Lung microvascular endothelial cell (primary cell): ENCODE measurements at regions not wholly inside any gene's neighbourhood (a gene's known extent, or its start where the extent isn't known, plus 50 kb on each side); places are given as distances from the start of the nearest gene placed in this dataset.

Experiments
- DNase-seq, 2 donors: peaks; one replicate each; pipeline versions ENCODE4 v3.0.0 to v3.0.0-alpha.2; 2010; ENCODE audit warnings: low read depth in 2 of 2

GRCh38 chr2:60321816-60322215, 231.6 kb downstream of the BCL11A start:
- DNase-seq = no peak

- DNase-seq = no peak
These were observed 232.7 kb downstream of the BCL11A start for GRCh38 chr2:60320724-60321123.

GRCh38 chr2:60319031-60319547, 234.4 kb downstream of the BCL11A start:
- DNase-seq = no peak

- no peak for DNase-seq
These were observed 234.9 kb downstream of the BCL11A start for GRCh38 chr2:60318544-60318943.

- no peak for DNase-seq
These were observed 235.6 kb downstream of the BCL11A start for GRCh38 chr2:60317844-60318243.

- no peak for DNase-seq
These were observed 236.4 kb downstream of the BCL11A start for GRCh38 chr2:60317034-60317386.

GRCh38 chr2:60316381-60317033, 236.9 kb downstream of the BCL11A start:
- no peak for DNase-seq

GRCh38 chr2:60313470-60314172, 239.8 kb downstream of the BCL11A start:
- no peak for DNase-seq

GRCh38 chr2:60312618-60313017, 240.8 kb downstream of the BCL11A start:
- DNase-seq = no peak

- no peak for DNase-seq
These were observed 241.9 kb downstream of the BCL11A start for GRCh38 chr2:60311524-60311923.

GRCh38 chr2:60309941-60310660, 243.4 kb downstream of the BCL11A start:
- DNase-seq = no peak

- no peak for DNase-seq
These were observed 244.1 kb downstream of the BCL11A start for GRCh38 chr2:60309336-60309735.

GRCh38 chr2:60306267-60306861, 247.1 kb downstream of the BCL11A start:
- DNase-seq = peak in 1 of 2 donors; percentile 14

GRCh38 chr2:60303680-60304079, 249.8 kb downstream of the BCL11A start:
- DNase-seq = no peak

GRCh38 chr2:60302377-60303126, 250.9 kb downstream of the BCL11A start:
- no peak for DNase-seq

GRCh38 chr2:60301726-60302125, 251.7 kb downstream of the BCL11A start:
- no peak for DNase-seq

GRCh38 chr2:60299179-60299578, 254.3 kb downstream of the BCL11A start:
- no peak for DNase-seq

GRCh38 chr2:60298006-60298696, 255.3 kb downstream of the BCL11A start:
- no peak for DNase-seq

GRCh38 chr2:60297296-60298005, 256.0 kb downstream of the BCL11A start:
- no peak for DNase-seq
